ENCODE measurements at regions not wholly inside any gene's neighbourhood (a gene's known extent, or its start where the extent isn't known, plus 50 kb on each side); places are given as distances from the start of the nearest gene placed in this dataset.

DNA sequence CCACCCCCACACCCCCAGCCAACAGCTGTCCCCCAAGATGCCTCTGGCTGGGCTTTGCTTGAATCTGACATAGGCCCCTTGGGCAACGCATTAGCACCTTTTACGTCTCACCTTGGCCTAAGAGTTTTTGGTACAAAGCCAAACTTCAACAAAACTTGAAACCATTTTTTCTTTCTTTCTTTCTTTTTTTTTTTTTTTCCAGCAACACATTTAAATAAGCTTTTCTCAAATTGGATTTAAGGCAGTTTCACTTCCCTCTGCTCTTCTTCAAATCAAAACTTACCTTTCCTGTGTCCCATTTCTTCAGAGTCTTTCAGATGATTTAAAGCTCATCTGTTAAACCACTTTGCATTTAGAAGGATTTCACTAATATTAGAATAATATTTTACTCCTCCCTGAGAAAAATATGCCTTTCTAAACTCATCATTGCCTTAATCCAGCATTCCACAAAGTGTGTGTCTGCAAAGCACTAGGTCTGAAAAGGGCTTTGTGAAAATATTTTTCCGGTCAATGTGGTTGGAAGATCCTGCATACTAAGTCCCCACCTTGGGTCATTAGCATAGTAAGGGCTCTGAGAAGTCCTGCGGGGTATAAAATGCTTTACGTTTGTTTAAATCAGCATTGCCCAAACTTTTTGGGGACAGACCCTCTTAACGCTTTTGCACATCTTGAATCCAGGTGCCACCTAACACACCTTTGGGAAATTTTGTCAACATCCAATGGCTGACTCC, 217.0 kb downstream of the TLE3 start:
- ChIA-PET CTCF (no interaction called here), POLR2A (no interaction called here)
- no peak for TF ChIP-seq LEF1 (IDR thresholded peaks at IDR 0.05; ENCODE audit: borderline replicate concordance)
- DNase-seq (ENCODE audit: extremely low spot score): no peak

DNA sequence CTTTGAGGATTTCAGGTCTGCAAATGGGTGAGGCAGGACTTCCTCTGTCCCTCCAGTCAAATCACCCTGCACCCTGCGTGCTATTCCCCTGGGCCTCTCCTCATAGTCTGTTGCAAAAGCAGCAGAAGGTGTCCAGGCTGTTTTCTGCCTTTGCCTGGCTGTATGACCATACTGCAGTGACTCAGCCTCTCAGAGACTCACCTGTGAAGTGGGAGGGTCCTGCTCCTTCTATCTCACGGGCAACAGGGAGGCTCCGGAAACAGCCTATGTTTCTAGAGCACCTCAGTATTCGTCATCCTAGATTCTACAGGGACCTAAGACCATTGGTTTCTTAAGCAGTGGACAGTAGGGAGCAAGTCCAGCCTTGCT, 216.4 kb downstream of the TLE3 start:
- POLR2A ChIA-PET: no interaction called here
- CTCF ChIA-PET: no interaction called here
- DNase-seq (ENCODE audit: extremely low spot score): no peak
- TF ChIP-seq BHLHE40 (IDR thresholded peaks at IDR 0.05; ENCODE audit: borderline replicate concordance) (no peak), SUZ12 (IDR thresholded peaks at IDR 0.05) (no peak), FOXK2 (IDR thresholded peaks at IDR 0.05) (no peak), L3MBTL2 (conservative IDR thresholded peaks at IDR 0.05) (no peak), FOXM1 (IDR thresholded peaks at IDR 0.05; ENCODE audit: borderline replicate concordance) (no peak), HDGF (IDR thresholded peaks at IDR 0.05; ENCODE audit: borderline replicate concordance) (no peak), LEF1 (IDR thresholded peaks at IDR 0.05; ENCODE audit: borderline replicate concordance) (no peak), ARNT (IDR thresholded peaks at IDR 0.05) (no peak), NFRKB (IDR thresholded peaks at IDR 0.05) (no peak), TARDBP (IDR thresholded peaks at IDR 0.05) (no peak), FOXA1 (IDR thresholded peaks at IDR 0.05) (no peak), ELF4 (IDR thresholded peaks at IDR 0.05) (no peak), SP1 (IDR thresholded peaks at IDR 0.05) (no peak), ZNF384 (IDR thresholded peaks at IDR 0.05) (no peak), CTBP1 (IDR thresholded peaks at IDR 0.05; ENCODE audit: borderline replicate concordance) (no peak), PKNOX1 (IDR thresholded peaks at IDR 0.05) (no peak)

GRCh38 chr15:69881766-69882165, 216.0 kb downstream of the TLE3 start:
- ChIA-PET POLR2A (no interaction called here), CTCF (no interaction called here)
- no peak for TF ChIP-seq ELF4 (IDR thresholded peaks at IDR 0.05)
- no peak for TF ChIP-seq ZNF384 (IDR thresholded peaks at IDR 0.05)
- TF ChIP-seq HDGF (IDR thresholded peaks at IDR 0.05; ENCODE audit: borderline replicate concordance): no peak
- TF ChIP-seq FOXA1 (IDR thresholded peaks at IDR 0.05): no peak
- no peak for TF ChIP-seq BHLHE40 (IDR thresholded peaks at IDR 0.05; ENCODE audit: borderline replicate concordance)
- TF ChIP-seq FOXM1 (IDR thresholded peaks at IDR 0.05; ENCODE audit: borderline replicate concordance): no peak
- no peak for TF ChIP-seq PKNOX1 (IDR thresholded peaks at IDR 0.05)
- TF ChIP-seq L3MBTL2 (conservative IDR thresholded peaks at IDR 0.05): no peak
- no peak for TF ChIP-seq NFRKB (IDR thresholded peaks at IDR 0.05)
- no peak for DNase-seq (ENCODE audit: extremely low spot score)

GRCh38 chr15:69883306-69883705, 214.4 kb downstream of the TLE3 start:
- TF ChIP-seq TARDBP (IDR thresholded peaks at IDR 0.05) (no peak), SUZ12 (IDR thresholded peaks at IDR 0.05) (no peak), CTBP1 (IDR thresholded peaks at IDR 0.05; ENCODE audit: borderline replicate concordance) (no peak), ARNT (IDR thresholded peaks at IDR 0.05) (no peak), ELF4 (IDR thresholded peaks at IDR 0.05) (no peak), FOXK2 (IDR thresholded peaks at IDR 0.05) (no peak), ZNF384 (IDR thresholded peaks at IDR 0.05) (no peak), FOXM1 (IDR thresholded peaks at IDR 0.05; ENCODE audit: borderline replicate concordance) (no peak), LEF1 (IDR thresholded peaks at IDR 0.05; ENCODE audit: borderline replicate concordance) (no peak), L3MBTL2 (conservative IDR thresholded peaks at IDR 0.05) (no peak), SP1 (IDR thresholded peaks at IDR 0.05) (no peak), NFRKB (IDR thresholded peaks at IDR 0.05) (no peak), HDGF (IDR thresholded peaks at IDR 0.05; ENCODE audit: borderline replicate concordance) (no peak), BHLHE40 (IDR thresholded peaks at IDR 0.05; ENCODE audit: borderline replicate concordance) (no peak), PKNOX1 (IDR thresholded peaks at IDR 0.05) (no peak), FOXA1 (IDR thresholded peaks at IDR 0.05) (no peak)
- CTCF ChIA-PET: no interaction called here

GRCh38 chr15:69885173-69885955, 212.4 kb downstream of the TLE3 start:
- DNase-seq (ENCODE audit: extremely low spot score): no peak
- ChIA-PET POLR2A (no interaction called here), CTCF (no interaction called here)
- TF ChIP-seq FOXM1 (IDR thresholded peaks at IDR 0.05; ENCODE audit: borderline replicate concordance) (no peak), LEF1 (IDR thresholded peaks at IDR 0.05; ENCODE audit: borderline replicate concordance) (no peak), ELF4 (IDR thresholded peaks at IDR 0.05) (no peak), FOXA1 (IDR thresholded peaks at IDR 0.05) (no peak), SUZ12 (IDR thresholded peaks at IDR 0.05) (no peak), NFRKB (IDR thresholded peaks at IDR 0.05) (no peak), HDGF (IDR thresholded peaks at IDR 0.05; ENCODE audit: borderline replicate concordance) (no peak), L3MBTL2 (conservative IDR thresholded peaks at IDR 0.05) (no peak), ARNT (IDR thresholded peaks at IDR 0.05) (no peak), CTBP1 (IDR thresholded peaks at IDR 0.05; ENCODE audit: borderline replicate concordance) (no peak)

More at GRCh38 chr15:69883306-69883705, 214.4 kb downstream of the TLE3 start:
- POLR2A ChIA-PET: no interaction called here
- no peak for DNase-seq (ENCODE audit: extremely low spot score)

DNA sequence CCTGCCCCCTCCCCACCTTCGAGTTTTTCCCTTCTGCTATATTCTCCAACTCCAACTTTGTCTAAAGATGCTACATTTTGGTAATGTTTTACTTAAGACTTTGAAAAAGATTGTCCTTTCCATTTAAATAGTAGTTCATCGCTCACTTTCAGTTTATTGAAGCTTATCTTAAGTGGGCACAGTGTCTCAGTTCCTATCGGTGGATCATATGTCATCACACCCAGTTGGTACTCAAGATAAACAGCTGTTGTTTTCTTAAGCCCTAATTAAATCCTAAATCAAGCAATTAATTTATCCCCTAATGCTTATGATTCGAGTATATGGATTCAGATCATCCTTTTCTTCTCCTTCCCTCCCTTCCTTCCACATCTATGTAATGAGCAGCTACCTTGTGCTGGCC, 210.7 kb downstream of the TLE3 start:
- DNase-seq (ENCODE audit: extremely low spot score): no peak
- POLR2A ChIA-PET: interaction anchor here (1.6 kb wide), 1 partner anchor 212 kb away, joined by 3 read pairs; no protein-coding TSS in a partner anchor
- TF ChIP-seq TARDBP (IDR thresholded peaks at IDR 0.05) (no peak), FOXK2 (IDR thresholded peaks at IDR 0.05) (no peak), CTBP1 (IDR thresholded peaks at IDR 0.05; ENCODE audit: borderline replicate concordance) (no peak), FOXM1 (IDR thresholded peaks at IDR 0.05; ENCODE audit: borderline replicate concordance) (no peak), SP1 (IDR thresholded peaks at IDR 0.05) (no peak), PKNOX1 (IDR thresholded peaks at IDR 0.05) (no peak), LEF1 (IDR thresholded peaks at IDR 0.05; ENCODE audit: borderline replicate concordance) (no peak), NFRKB (IDR thresholded peaks at IDR 0.05) (no peak)
- CTCF ChIA-PET: no interaction called here

All from HEK293T (cell line).